Endodermal cell (in vitro differentiated cells): ENCODE measurements at regions not wholly inside any gene's neighbourhood (a gene's known extent, or its start where the extent isn't known, plus 50 kb on each side); places are given as distances from the start of the nearest gene placed in this dataset.

ENCODE experiments used
- DNase-seq: peaks from one replicate; pipeline ENCODE4 v3.0.0-alpha.2; 2017
- H3K27ac ChIP-seq: 2 replicates; pipeline ENCODE4 v1.5.1; 2013; ENCODE audit warnings: mild to moderate bottlenecking, low read depth, low read length, moderate library complexity
- H3K27me3 ChIP-seq: 2 replicates; pipeline ENCODE4 v1.6.1; 2013; ENCODE audit warnings: mild to moderate bottlenecking, low read length, moderate library complexity; ENCODE audit not compliant: insufficient read depth, control insufficient read depth, poor library complexity, severe bottlenecking
- H3K36me3 ChIP-seq: 2 replicates; pipeline ENCODE4 v1.7.0; 2013; ENCODE audit warnings: mild to moderate bottlenecking, low read length, moderate library complexity; ENCODE audit not compliant: control insufficient read depth, insufficient read depth
- H3K4me1 ChIP-seq: one replicate; pipeline ENCODE4 v1.7.0; 2013; ENCODE audit warnings: low read length; ENCODE audit not compliant: control insufficient read depth, insufficient read depth
- H3K4me3 ChIP-seq: 2 replicates; pipeline ENCODE4 v1.5.1; 2013; ENCODE audit warnings: mild to moderate bottlenecking, low read length, moderate library complexity
- H3K9ac ChIP-seq: 2 replicates; pipeline ENCODE4 v1.6.1; 2013; ENCODE audit warnings: mild to moderate bottlenecking, low read length, moderate library complexity; ENCODE audit not compliant: poor library complexity, severe bottlenecking; ENCODE audit errors: extremely low read depth
- H3K9me3 ChIP-seq: 2 replicates; pipeline ENCODE4 v1.6.1; 2013; ENCODE audit warnings: mild to moderate bottlenecking, low read length, moderate library complexity; ENCODE audit not compliant: control insufficient read depth
- H3K27ac Mint-ChIP-seq: 2 replicates; pipeline ENCODE4 v1.8.0; 2020; ENCODE audit warnings: mixed read lengths
- H3K27me3 Mint-ChIP-seq: 2 replicates; pipeline ENCODE4 v1.8.0; 2021; ENCODE audit warnings: mild to moderate bottlenecking, mixed read lengths; ENCODE audit not compliant: insufficient read depth
- H3K36me3 Mint-ChIP-seq: 2 replicates; pipeline ENCODE4 v1.8.0; 2020; ENCODE audit warnings: low read depth, mixed read lengths
- H3K4me1 Mint-ChIP-seq: 2 replicates; pipeline ENCODE4 v1.8.0; 2020; ENCODE audit warnings: mixed read lengths
- H3K4me3 Mint-ChIP-seq: 2 replicates; pipeline ENCODE4 v1.8.0; 2020; ENCODE audit warnings: mild to moderate bottlenecking, moderate library complexity, mixed read lengths
- H3K9me3 Mint-ChIP-seq: 2 replicates; pipeline ENCODE4 v1.8.0; 2020; ENCODE audit warnings: mild to moderate bottlenecking, mixed read lengths
- CTCF ChIP-seq: fragments of 200-600 bp; sonication (generic); conservative IDR thresholded peaks from 2 replicates; pipeline ENCODE4 v1.5.0; 2021; ENCODE audit warnings: antibody characterized with exemption, mild to moderate bottlenecking
- WGBS, 2 experiments: methylation state at CpG; one replicate each; pipeline versions ENCODE4 v1.1.5 to v1.1.7; 2013; ENCODE audit warnings: missing lambda C conversion rate in 2 of 2, mixed read lengths in 1 of 2; ENCODE audit not compliant: insufficient coverage in 1 of 2, insufficient read length in 1 of 2; 5-methylcytosine and 5-hydroxymethylcytosine counted together

GRCh38 chr4:8703401-8703696 is 110.8 kb downstream of the CPZ start:
- peak; percentile 39 for DNase-seq
- Histone ChIP-seq H3K4me1 (no peaks in the 10 kb centered on the region), H3K36me3 (no peaks in the 10 kb centered on the region), H3K27me3 (no peaks in the 10 kb centered on the region), H3K9me3 (no peaks in the 10 kb centered on the region), H3K4me3 (no peak overlapping the region), H3K27ac (no peak overlapping the region), H3K9ac (no peak overlapping the region)
- Mint-ChIP-seq H3K36me3 (no peaks in the 10 kb centered on the region), H3K27ac (no peak overlapping the region), H3K9me3 (no peaks in the 10 kb centered on the region), H3K4me1 (no peaks in the 10 kb centered on the region), H3K27me3 (no peaks in the 10 kb centered on the region), H3K4me3 (no peak overlapping the region)
- WGBS, 2 experiments = 80 to 92% methylated on average over 2 to 4 of the region's 4 CpGs
- no peak for TF ChIP-seq CTCF

GRCh38 chr4:8702516-8703400 is 110.2 kb downstream of the CPZ start:
- Mint-ChIP-seq H3K36me3 (no peaks in the 10 kb centered on the region), H3K4me1 (no peaks in the 10 kb centered on the region), H3K4me3 (no peak overlapping the region), H3K9me3 (no peaks in the 10 kb centered on the region), H3K27me3 (no peaks in the 10 kb centered on the region), H3K27ac (no peak overlapping the region)
- H3K9ac ChIP-seq = no peak overlapping the region
- H3K4me1 ChIP-seq = no peaks in the 10 kb centered on the region
- H3K4me3 ChIP-seq = no peak overlapping the region
- H3K36me3 ChIP-seq = no peaks in the 10 kb centered on the region
- no peak for TF ChIP-seq CTCF
- no peaks in the 10 kb centered on the region for H3K9me3 ChIP-seq
- WGBS, 2 experiments = 91 to 95% methylated on average over 10 to 15 of the region's 15 CpGs
- DNase-seq = peak; percentile 43
- H3K27ac ChIP-seq = no peak overlapping the region
- no peaks in the 10 kb centered on the region for H3K27me3 ChIP-seq

- Mint-ChIP-seq H3K4me3 (no peak overlapping the region), H3K36me3 (no peaks in the 10 kb centered on the region), H3K4me1 (no peaks in the 10 kb centered on the region), H3K27ac (no peak overlapping the region), H3K9me3 (no peaks in the 10 kb centered on the region), H3K27me3 (no peaks in the 10 kb centered on the region)
- no peaks in the 10 kb centered on the region for H3K36me3 ChIP-seq
- no peak overlapping the region for H3K9ac ChIP-seq
- WGBS, 2 experiments = 89 to 91% methylated on average over 9 to 10 of the region's 10 CpGs
- H3K27me3 ChIP-seq = no peaks in the 10 kb centered on the region
- H3K4me1 ChIP-seq = no peaks in the 10 kb centered on the region
- peak; percentile 39 for DNase-seq
- no peak for TF ChIP-seq CTCF
- H3K4me3 ChIP-seq = no peak overlapping the region
- no peak overlapping the region for H3K27ac ChIP-seq
- H3K9me3 ChIP-seq = no peaks in the 10 kb centered on the region
Observed at GRCh38 chr4:8702020-8702495, 109.5 kb downstream of the CPZ start.
